ENCODE measurements at regions not wholly inside any gene's neighbourhood (a gene's known extent, or its start where the extent isn't known, plus 50 kb on each side); places are given as distances from the start of the nearest gene placed in this dataset.
"Not testable (repeated sequence)": the region's sequence is repeated elsewhere in the genome, so short reads cannot be mapped to it uniquely, and the experiment has no call there.

DNA sequence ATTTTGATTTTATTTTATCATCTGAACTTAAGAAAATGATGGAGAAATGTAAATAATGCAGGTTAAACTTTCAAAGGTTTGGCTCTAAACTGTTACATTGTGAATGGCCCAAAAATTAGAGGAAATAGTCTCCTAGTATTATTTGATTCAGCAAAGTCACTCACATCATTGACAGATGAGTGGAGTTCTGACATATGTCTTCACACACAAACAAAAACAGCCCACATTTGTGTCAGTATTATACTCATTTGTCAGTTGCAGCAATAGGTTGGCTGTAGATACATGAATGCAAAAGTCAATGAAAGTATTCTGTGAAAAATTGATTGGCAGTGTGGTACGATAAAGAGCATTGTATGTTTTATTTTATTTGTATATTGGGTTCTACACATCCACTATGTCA is 108.8 kb upstream of the BMPER start:
- no peak for ATAC-seq
- H3K4me1 ChIP-seq, result no peaks in the 10 kb centered on the region
- 97 to 98% (median 97%) methylated on average over 1 of the region's 1 CpG for WGBS, 4 donors
- no peak overlapping the region for H3K27ac ChIP-seq
- no peaks in the 10 kb centered on the region for H3K9me3 ChIP-seq
- DNase-seq, result no peak
- H3K27me3 ChIP-seq, result no peaks in the 10 kb centered on the region
- H3K4me3 ChIP-seq, result no peak overlapping the region
- TF ChIP-seq POLR2A (IDR thresholded peaks at IDR 0.05), result no peak
- TF ChIP-seq, protein P1, sequence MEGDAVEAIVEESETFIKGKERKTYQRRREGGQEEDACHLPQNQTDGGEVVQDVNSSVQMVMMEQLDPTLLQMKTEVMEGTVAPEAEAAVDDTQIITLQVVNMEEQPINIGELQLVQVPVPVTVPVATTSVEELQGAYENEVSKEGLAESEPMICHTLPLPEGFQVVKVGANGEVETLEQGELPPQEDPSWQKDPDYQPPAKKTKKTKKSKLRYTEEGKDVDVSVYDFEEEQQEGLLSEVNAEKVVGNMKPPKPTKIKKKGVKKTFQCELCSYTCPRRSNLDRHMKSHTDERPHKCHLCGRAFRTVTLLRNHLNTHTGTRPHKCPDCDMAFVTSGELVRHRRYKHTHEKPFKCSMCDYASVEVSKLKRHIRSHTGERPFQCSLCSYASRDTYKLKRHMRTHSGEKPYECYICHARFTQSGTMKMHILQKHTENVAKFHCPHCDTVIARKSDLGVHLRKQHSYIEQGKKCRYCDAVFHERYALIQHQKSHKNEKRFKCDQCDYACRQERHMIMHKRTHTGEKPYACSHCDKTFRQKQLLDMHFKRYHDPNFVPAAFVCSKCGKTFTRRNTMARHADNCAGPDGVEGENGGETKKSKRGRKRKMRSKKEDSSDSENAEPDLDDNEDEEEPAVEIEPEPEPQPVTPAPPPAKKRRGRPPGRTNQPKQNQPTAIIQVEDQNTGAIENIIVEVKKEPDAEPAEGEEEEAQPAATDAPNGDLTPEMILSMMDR (IDR thresholded peaks at IDR 0.05), result no peak
- intact Hi-C loops (cut with DNase I), result no loop called here
- H3K36me3 ChIP-seq, result no peaks in the 10 kb centered on the region

DNA sequence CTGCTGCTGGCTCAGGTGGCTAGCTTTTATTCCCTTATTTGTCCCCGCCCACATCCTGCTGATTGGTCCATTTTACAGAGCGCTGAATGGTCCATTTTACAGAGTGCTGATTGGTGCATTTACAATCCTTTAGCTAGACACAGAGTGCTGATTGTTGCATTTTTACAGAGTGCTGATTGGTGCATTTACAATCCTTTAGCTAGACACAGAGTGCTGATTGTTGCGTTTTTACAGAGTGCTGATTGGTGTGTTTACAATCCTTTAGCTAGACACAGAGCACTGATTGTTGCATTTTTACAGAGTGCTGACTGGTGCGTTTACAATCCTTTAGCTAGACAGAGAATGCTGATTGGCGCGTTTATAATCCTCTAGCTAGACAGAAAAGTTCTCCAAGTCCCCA is 107.8 kb upstream of the BMPER start:
- H3K4me3 ChIP-seq; H3K9me3 ChIP-seq; H3K27ac ChIP-seq; H3K27me3 ChIP-seq; H3K4me1 ChIP-seq; H3K36me3 ChIP-seq; DNase-seq; intact Hi-C loops (cut with DNase I); ATAC-seq: not testable (repeated sequence)
- WGBS, 4 donors, result 91 to 98% (median 96%) methylated on average over 6 of the region's 6 CpGs

GRCh38 chr7:33798686-33799325 is 106.5 kb upstream of the BMPER start:
- Histone ChIP-seq H3K4me1 (no peaks in the 10 kb centered on the region), H3K4me3 (no peak overlapping the region), H3K9me3 (no peaks in the 10 kb centered on the region), H3K27me3 (no peaks in the 10 kb centered on the region), H3K27ac (no peak overlapping the region), H3K36me3 (no peaks in the 10 kb centered on the region)
- 49 to 67% (median 54%) methylated on average over 5 of the region's 5 CpGs for WGBS, 4 donors
- intact Hi-C loops (cut with DNase I), result no loop called here
- ATAC-seq (no peak), DNase-seq (no peak)
- TF ChIP-seq, protein P1 (IDR thresholded peaks at IDR 0.05), result no peak
- TF ChIP-seq POLR2A (IDR thresholded peaks at IDR 0.05), result no peak

GRCh38 chr7:33799766-33800165 is 105.6 kb upstream of the BMPER start:
- H3K9me3 ChIP-seq, result no peaks in the 10 kb centered on the region
- DNase-seq (no peak), ATAC-seq (no peak)
- H3K27me3 ChIP-seq, result no peaks in the 10 kb centered on the region
- WGBS, 4 donors, result 92 to 97% (median 96%) methylated on average over 2 of the region's 2 CpGs
- H3K27ac ChIP-seq, result no peak overlapping the region
- no peak overlapping the region for H3K4me3 ChIP-seq
- no peaks in the 10 kb centered on the region for H3K4me1 ChIP-seq
- intact Hi-C loops (cut with DNase I), result no loop called here
- no peaks in the 10 kb centered on the region for H3K36me3 ChIP-seq
- TF ChIP-seq, protein P1 (IDR thresholded peaks at IDR 0.05), result no peak
- no peak for TF ChIP-seq POLR2A (IDR thresholded peaks at IDR 0.05)

- DNase-seq, result no peak
- peaks cover 0 to 21% (median 12%) of the 10 kb centered on the region in 12 donors for H3K4me1 ChIP-seq
- intact Hi-C loops (cut with DNase I), result no loop called here
- H3K27ac ChIP-seq, result no peak overlapping the region
- no peak for ATAC-seq
- WGBS, 4 donors, result 86 to 93% (median 89%) methylated on average over 3 of the region's 3 CpGs
- no peaks in the 10 kb centered on the region for H3K36me3 ChIP-seq
- H3K27me3 ChIP-seq, result no peaks in the 10 kb centered on the region
- TF ChIP-seq, protein P1 (IDR thresholded peaks at IDR 0.05), result no peak
- no peak for TF ChIP-seq POLR2A (IDR thresholded peaks at IDR 0.05)
- no peaks in the 10 kb centered on the region for H3K9me3 ChIP-seq
- no peak overlapping the region for H3K4me3 ChIP-seq
Observed at GRCh38 chr7:33802600-33802999, 102.7 kb upstream of the BMPER start.

All from heart left ventricle (tissue), 16 donors.